GM21390 (cell line): ENCODE measurements at regions not wholly inside any gene's neighbourhood (a gene's known extent, or its start where the extent isn't known, plus 50 kb on each side); places are given as distances from the start of the nearest gene placed in this dataset.
A peak's percentile ranks its signal among the peaks of the same experiment; 100 is the strongest.
"Not testable (repeated sequence)": the region's sequence is repeated elsewhere in the genome, so short reads cannot be mapped to it uniquely, and the experiment has no call there.

ENCODE experiments used
- ATAC-seq: cut with Tn5 transposase; IDR thresholded peaks from one replicate; pipeline ENCODE4 v1.9.1; 2021; ENCODE audit not compliant: unreplicated experiment

- no peak for ATAC-seq
These were observed 51.0 kb upstream of the PHF24 start for GRCh38 chr9:34907044-34907443.

- no peak for ATAC-seq
These were observed 58.4 kb upstream of the PHF24 start for GRCh38 chr9:34899535-34900158.

- no peak for ATAC-seq
These were observed 59.2 kb upstream of the PHF24 start for GRCh38 chr9:34898846-34899245.

- no peak for ATAC-seq
These were observed 62.0 kb upstream of the PHF24 start for GRCh38 chr9:34896112-34896511.

GRCh38 chr9:34892886-34893285 is 65.2 kb upstream of the PHF24 start:
- ATAC-seq = no peak

GRCh38 chr9:34891386-34891785 is 66.7 kb upstream of the PHF24 start:
- ATAC-seq = no peak

- ATAC-seq = no peak
These were observed 70.2 kb upstream of the PHF24 start for GRCh38 chr9:34887841-34888240.

- ATAC-seq = peak; percentile 81
These were observed 73.3 kb upstream of the PHF24 start for GRCh38 chr9:34884747-34885189.

- ATAC-seq = no peak
These were observed 82.0 kb upstream of the PHF24 start for GRCh38 chr9:34876096-34876495.

GRCh38 chr9:34869390-34869789 is 88.7 kb upstream of the PHF24 start:
- ATAC-seq = no peak

- ATAC-seq = no peak
These were observed 91.5 kb upstream of the PHF24 start for GRCh38 chr9:34866614-34867013.

GRCh38 chr9:34863426-34863825 is 94.7 kb upstream of the PHF24 start:
- no peak for ATAC-seq

GRCh38 chr9:34862836-34863235 is 95.2 kb upstream of the PHF24 start:
- no peak for ATAC-seq

- ATAC-seq = peak; percentile 55
These were observed 96.0 kb upstream of the PHF24 start for GRCh38 chr9:34862043-34862442.

- not testable (repeated sequence) for ATAC-seq
These were observed 103.1 kb upstream of the PHF24 start for GRCh38 chr9:34855016-34855415.

GRCh38 chr9:34830068-34830467 is 120.1 kb upstream of the CCL21 start:
- no peak for ATAC-seq

- ATAC-seq = no peak
These were observed 117.1 kb upstream of the CCL21 start for GRCh38 chr9:34826999-34827538.

GRCh38 chr9:34825775-34826174 is 115.8 kb upstream of the CCL21 start:
- no peak for ATAC-seq

GRCh38 chr9:34823778-34824177 is 113.8 kb upstream of the CCL21 start:
- ATAC-seq = no peak

GRCh38 chr9:34810187-34810524 is 100.2 kb upstream of the CCL21 start:
- no peak for ATAC-seq

GRCh38 chr9:34809504-34810186 is 99.7 kb upstream of the CCL21 start:
- no peak for ATAC-seq

- ATAC-seq = no peak
These were observed 93.0 kb upstream of the CCL21 start for GRCh38 chr9:34802916-34803315.

- ATAC-seq = no peak
These were observed 87.4 kb upstream of the CCL21 start for GRCh38 chr9:34797367-34797766.
